ENCODE measurements at regions not wholly inside any gene's neighbourhood (a gene's known extent, or its start where the extent isn't known, plus 50 kb on each side); places are given as distances from the start of the nearest gene placed in this dataset.

GRCh38 chr1:193694741-193695140 is 508.3 kb upstream of the B3GALT2 start:
- CTCF ChIA-PET (ENCODE audit: low intra/inter-chr PET ratio): no interaction called here
- H3K4me1 ChIP-seq (replicated peaks in 1 of 2; ENCODE audit: control insufficient read depth in 2 of 2, insufficient read depth in 2 of 2, low read length in 2 of 2): no peaks in the 10 kb centered on the region
- H3K9ac ChIP-seq (ENCODE audit: insufficient read depth in 1 of 2, low read depth in 2 of 2, low read length in 2 of 2): no peak overlapping the region
- H3K27ac ChIP-seq (ENCODE audit: extremely low read depth, low read depth, low read length): no peak overlapping the region
- no peaks in the 10 kb centered on the region for H3K79me2 ChIP-seq (ENCODE audit: control insufficient read depth, insufficient read depth, low read length)
- 0% methylated on average over 1 of the region's 1 CpG for WGBS (ENCODE audit: insufficient coverage, low coverage, missing lambda C conversion rate)
- H3K4me2 ChIP-seq (ENCODE audit: insufficient read depth, low read length): no peak overlapping the region
- TF ChIP-seq PHF20 (IDR thresholded peaks at IDR 0.05; ENCODE audit: partially characterized antibody) (no peak), ZNF311 (CRISPR knock-in tag; IDR thresholded peaks at IDR 0.05) (no peak)
- intact Hi-C loops (cut with micrococcal nuclease): no loop called here
- no peaks in the 10 kb centered on the region for H3K36me3 ChIP-seq (ENCODE audit: control insufficient read depth, insufficient read depth, low read length)
- H3K27me3 ChIP-seq (ENCODE audit: control insufficient read depth in 2 of 2, insufficient read depth in 2 of 2, low read length in 2 of 2): no peaks in the 10 kb centered on the region
- H4K20me1 ChIP-seq (replicated peaks; ENCODE audit: control insufficient read depth, insufficient read depth, low read length): no peaks in the 10 kb centered on the region
- POLR2A ChIA-PET: no interaction called here
- H3K9me1 ChIP-seq (ENCODE audit: control insufficient read depth, insufficient read depth, low read length): no peaks in the 10 kb centered on the region
- DNase-seq (ENCODE audit: extremely low read depth in 1 of 4, low spot score in 3 of 4) (no peak), FAIRE-seq (no peak), ATAC-seq (no peak)
- no TSS peak for BruUV-seq (replicated peaks)
- no peak overlapping the region for H3K4me3 ChIP-seq
- H2AFZ ChIP-seq (ENCODE audit: low read depth, low read length): no peak overlapping the region
- H3K9me3 ChIP-seq (replicated peaks; ENCODE audit: control insufficient read depth, insufficient read depth, low read depth, low read length): no peaks in the 10 kb centered on the region
- in situ Hi-C loops (cut with MboI): no loop called here

GRCh38 chr1:193685986-193686385 is 499.6 kb upstream of the B3GALT2 start:
- FAIRE-seq (no peak), ATAC-seq (no peak), DNase-seq (ENCODE audit: extremely low read depth in 1 of 4, low spot score in 3 of 4) (no peak)
- intact Hi-C loops (cut with micrococcal nuclease) (no loop called here), in situ Hi-C loops (cut with MboI) (no loop called here)
- Histone ChIP-seq H2AFZ (ENCODE audit: low read depth, low read length) (no peak overlapping the region), H3K4me2 (ENCODE audit: insufficient read depth, low read length) (no peak overlapping the region), H4K20me1 (replicated peaks; ENCODE audit: control insufficient read depth, insufficient read depth, low read length) (no peaks in the 10 kb centered on the region), H3K27ac (ENCODE audit: extremely low read depth, low read depth, low read length) (no peak overlapping the region), H3K9ac (ENCODE audit: insufficient read depth in 1 of 2, low read depth in 2 of 2, low read length in 2 of 2) (no peak overlapping the region), H3K4me1 (replicated peaks in 1 of 2; ENCODE audit: control insufficient read depth in 2 of 2, insufficient read depth in 2 of 2, low read length in 2 of 2) (no peaks in the 10 kb centered on the region), H3K36me3 (ENCODE audit: control insufficient read depth, insufficient read depth, low read length) (no peaks in the 10 kb centered on the region), H3K4me3 (no peak overlapping the region), H3K27me3 (ENCODE audit: control insufficient read depth in 2 of 2, insufficient read depth in 2 of 2, low read length in 2 of 2) (no peaks in the 10 kb centered on the region), H3K9me3 (replicated peaks; ENCODE audit: control insufficient read depth, insufficient read depth, low read depth, low read length) (no peaks in the 10 kb centered on the region; the same call in 1 of the 2 replicates), H3K9me1 (ENCODE audit: control insufficient read depth, insufficient read depth, low read length) (no peaks in the 10 kb centered on the region), H3K79me2 (ENCODE audit: control insufficient read depth, insufficient read depth, low read length) (no peaks in the 10 kb centered on the region)
- BruUV-seq (replicated peaks): no TSS peak
- CTCF ChIA-PET (ENCODE audit: low intra/inter-chr PET ratio): no interaction called here
- WGBS (ENCODE audit: insufficient coverage, low coverage, missing lambda C conversion rate): 0% methylated on average over 2 of the region's 2 CpGs
- POLR2A ChIA-PET: no interaction called here
- TF ChIP-seq BACH1 (tag; IDR thresholded peaks at IDR 0.05) (no peak), RB1 (IDR thresholded peaks at IDR 0.05; ENCODE audit: low read depth) (no peak), ARID4B (CRISPR knock-in tag; IDR thresholded peaks at IDR 0.05) (no peak), HOMEZ (CRISPR knock-in tag; IDR thresholded peaks at IDR 0.05) (no peak), ZNF507 (tag; conservative IDR thresholded peaks at IDR 0.05) (no peak), PHF20 (IDR thresholded peaks at IDR 0.05; ENCODE audit: partially characterized antibody) (no peak), ZNF3 (CRISPR knock-in tag; IDR thresholded peaks at IDR 0.05) (no peak), E2F6 (IDR thresholded peaks at IDR 0.05; ENCODE audit: borderline replicate concordance in 1 of 2, extremely low read depth in 1 of 2, insufficient read depth in 1 of 2, insufficient read length in 1 of 2, low read depth in 1 of 2, low read length in 1 of 2, poor library complexity in 1 of 2, severe bottlenecking in 1 of 2) (no peak), BMI1 (IDR thresholded peaks at IDR 0.05; ENCODE audit: low read length) (no peak)

Data from K562 (cell line).